Neural cell (in vitro differentiated cells): ENCODE measurements at regions not wholly inside any gene's neighbourhood (a gene's known extent, or its start where the extent isn't known, plus 50 kb on each side); places are given as distances from the start of the nearest gene placed in this dataset.

Experiments
- H2AFZ ChIP-seq: fragments of 200-600, 300-800 bp; sonication (generic), shearing (Covaris generic); 2 replicates; pipeline ENCODE4 v1.6.0; 2014; ENCODE audit warnings: low read depth, mild to moderate bottlenecking, antibody characterized with exemption, low read length, moderate library complexity
- H3F3A ChIP-seq: fragments of 200-600 bp; shearing (Covaris generic); 2 replicates; pipeline ENCODE4 v1.6.1; 2016; ENCODE audit warnings: mild to moderate bottlenecking, moderate library complexity, mixed read lengths, antibody characterized with exemption, low read length; ENCODE audit not compliant: insufficient read depth, poor library complexity, severe bottlenecking
- H3K27ac ChIP-seq: fragments of 200-600, 300-800 bp; sonication (generic), shearing (Covaris generic); 2 replicates; pipeline ENCODE4 v1.5.1; 2014; ENCODE audit warnings: mild to moderate bottlenecking, low read length, moderate library complexity
- H3K27me3 ChIP-seq: fragments of 300-800, 200-600 bp; sonication (generic), shearing (Covaris generic); 2 replicates; pipeline ENCODE4 v1.6.0; 2014; ENCODE audit warnings: mild to moderate bottlenecking, low read depth, low read length, moderate library complexity; ENCODE audit not compliant: insufficient read depth
- H3K36me3 ChIP-seq: fragments of 300-800, 200-600 bp; sonication (generic), shearing (Covaris generic); 2 replicates; pipeline ENCODE4 v1.5.1; 2014; ENCODE audit warnings: mild to moderate bottlenecking, antibody characterized with exemption, low read length, moderate library complexity; ENCODE audit not compliant: insufficient read depth
- H3K4me2 ChIP-seq: fragments of 300-800, 200-600 bp; sonication (generic), shearing (Covaris generic); 2 replicates; pipeline ENCODE4 v1.6.0; 2014; ENCODE audit warnings: mild to moderate bottlenecking, low read length
- H3K4me3 ChIP-seq: fragments of 300-800, 200-600 bp; sonication (generic), shearing (Covaris generic); 2 replicates; pipeline ENCODE4 v1.5.1; 2014; ENCODE audit warnings: mild to moderate bottlenecking, low read length, moderate library complexity
- H3K79me2 ChIP-seq: fragments of 200-600 bp; shearing (Covaris generic); replicated peaks from 2 replicates; pipeline ENCODE4 v1.6.0; 2014; ENCODE audit warnings: mild to moderate bottlenecking, low read length, moderate library complexity; ENCODE audit not compliant: insufficient read depth
- H3K9ac ChIP-seq: fragments of 300-800, 200-600 bp; sonication (generic), shearing (Covaris generic); 2 replicates; pipeline ENCODE4 v1.6.1; 2016; ENCODE audit warnings: mild to moderate bottlenecking, low read length, mixed read lengths
- H3K9me2 ChIP-seq: fragments of 200-600 bp; shearing (Covaris generic); 2 replicates; pipeline ENCODE4 v1.6.1; 2016; ENCODE audit warnings: mild to moderate bottlenecking, low read length, mixed read lengths; ENCODE audit not compliant: insufficient read depth
- H3K9me3 ChIP-seq: fragments of 200-600, 300-800 bp; sonication (generic), shearing (Covaris generic); 2 replicates; pipeline ENCODE4 v1.6.1; 2016; ENCODE audit warnings: mild to moderate bottlenecking, mixed run types, low read length, moderate library complexity, mixed read lengths
- H4K20me1 ChIP-seq: fragments of 200-600 bp; shearing (Covaris generic); 2 replicates; pipeline ENCODE4 v1.6.1; 2016; ENCODE audit warnings: mild to moderate bottlenecking, mixed run types; ENCODE audit not compliant: insufficient read depth
- CTCF ChIP-seq: fragments of 450-650 bp; IDR thresholded peaks from 2 replicates; pipeline ENCODE4 v1.5.1; 2014; ENCODE audit warnings: antibody characterized with exemption, mild to moderate bottlenecking, moderate library complexity; ENCODE audit not compliant: poor library complexity, severe bottlenecking
- EP300 ChIP-seq: fragments of 450-650 bp; conservative IDR thresholded peaks from 2 replicates; pipeline ENCODE4 v1.6.1; 2014; ENCODE audit warnings: antibody characterized with exemption, mild to moderate bottlenecking, moderate library complexity; ENCODE audit not compliant: poor library complexity, severe bottlenecking
- EZH2 ChIP-seq: fragments of 200-600, 300-800 bp; shearing (Covaris generic), sonication (generic); IDR thresholded peaks from 2 replicates; pipeline ENCODE4 v1.6.1; 2014; ENCODE audit warnings: antibody characterized with exemption, low read length, borderline replicate concordance, mild to moderate bottlenecking; ENCODE audit not compliant: insufficient read depth, poor library complexity, severe bottlenecking
- MXI1 ChIP-seq: fragments of 450-650 bp; conservative IDR thresholded peaks from 2 replicates; pipeline ENCODE4 v1.6.1; 2014; ENCODE audit warnings: antibody characterized with exemption, mild to moderate bottlenecking; ENCODE audit not compliant: poor library complexity, severe bottlenecking
- POLR2AphosphoS5 ChIP-seq: IDR thresholded peaks from 2 replicates; pipeline ENCODE4 v1.6.1; 2012
- RAD21 ChIP-seq: fragments of 450-650 bp; conservative IDR thresholded peaks from 2 replicates; pipeline ENCODE4 v1.6.1; 2014; ENCODE audit warnings: antibody characterized with exemption, mild to moderate bottlenecking, moderate library complexity
- SMC3 ChIP-seq: fragments of 450-650 bp; conservative IDR thresholded peaks from 2 replicates; pipeline ENCODE4 v1.6.1; 2014; ENCODE audit warnings: antibody characterized with exemption, mild to moderate bottlenecking, moderate library complexity; ENCODE audit not compliant: poor library complexity
- TAF1 ChIP-seq: IDR thresholded peaks from 2 replicates; pipeline ENCODE4 v1.6.1; 2012; ENCODE audit warnings: low read depth
- TF ChIP-seq, protein P1 (sequence below): IDR thresholded peaks from 2 replicates; pipeline ENCODE4 v1.6.1; 2012; ENCODE audit warnings: borderline replicate concordance

GRCh38 chr5:18179579-18179978, 545.3 kb downstream of the TAF11L14 start:
- Histone ChIP-seq H3K9ac (no peak overlapping the region), H3K79me2 (no peaks in the 10 kb centered on the region), H3K27me3 (no peaks in the 10 kb centered on the region), H3K4me3 (peak overlapping the region; percentile 13), H3K9me3 (no peaks in the 10 kb centered on the region), H3K36me3 (no peaks in the 10 kb centered on the region), H3K9me2 (no peaks in the 10 kb centered on the region), H4K20me1 (no peaks in the 10 kb centered on the region), H3K4me2 (no peak overlapping the region), H2AFZ (no peak overlapping the region), H3F3A (no peaks in the 10 kb centered on the region), H3K27ac (peak overlapping the region; percentile 71)
- TF ChIP-seq POLR2AphosphoS5 (no peak), EZH2 (no peak), MXI1 (no peak), CTCF (no peak), RAD21 (no peak), EP300 (no peak), SMC3 (no peak), TAF1 (no peak)
- TF ChIP-seq, protein P1, sequence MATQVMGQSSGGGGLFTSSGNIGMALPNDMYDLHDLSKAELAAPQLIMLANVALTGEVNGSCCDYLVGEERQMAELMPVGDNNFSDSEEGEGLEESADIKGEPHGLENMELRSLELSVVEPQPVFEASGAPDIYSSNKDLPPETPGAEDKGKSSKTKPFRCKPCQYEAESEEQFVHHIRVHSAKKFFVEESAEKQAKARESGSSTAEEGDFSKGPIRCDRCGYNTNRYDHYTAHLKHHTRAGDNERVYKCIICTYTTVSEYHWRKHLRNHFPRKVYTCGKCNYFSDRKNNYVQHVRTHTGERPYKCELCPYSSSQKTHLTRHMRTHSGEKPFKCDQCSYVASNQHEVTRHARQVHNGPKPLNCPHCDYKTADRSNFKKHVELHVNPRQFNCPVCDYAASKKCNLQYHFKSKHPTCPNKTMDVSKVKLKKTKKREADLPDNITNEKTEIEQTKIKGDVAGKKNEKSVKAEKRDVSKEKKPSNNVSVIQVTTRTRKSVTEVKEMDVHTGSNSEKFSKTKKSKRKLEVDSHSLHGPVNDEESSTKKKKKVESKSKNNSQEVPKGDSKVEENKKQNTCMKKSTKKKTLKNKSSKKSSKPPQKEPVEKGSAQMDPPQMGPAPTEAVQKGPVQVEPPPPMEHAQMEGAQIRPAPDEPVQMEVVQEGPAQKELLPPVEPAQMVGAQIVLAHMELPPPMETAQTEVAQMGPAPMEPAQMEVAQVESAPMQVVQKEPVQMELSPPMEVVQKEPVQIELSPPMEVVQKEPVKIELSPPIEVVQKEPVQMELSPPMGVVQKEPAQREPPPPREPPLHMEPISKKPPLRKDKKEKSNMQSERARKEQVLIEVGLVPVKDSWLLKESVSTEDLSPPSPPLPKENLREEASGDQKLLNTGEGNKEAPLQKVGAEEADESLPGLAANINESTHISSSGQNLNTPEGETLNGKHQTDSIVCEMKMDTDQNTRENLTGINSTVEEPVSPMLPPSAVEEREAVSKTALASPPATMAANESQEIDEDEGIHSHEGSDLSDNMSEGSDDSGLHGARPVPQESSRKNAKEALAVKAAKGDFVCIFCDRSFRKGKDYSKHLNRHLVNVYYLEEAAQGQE: no peak

DNA sequence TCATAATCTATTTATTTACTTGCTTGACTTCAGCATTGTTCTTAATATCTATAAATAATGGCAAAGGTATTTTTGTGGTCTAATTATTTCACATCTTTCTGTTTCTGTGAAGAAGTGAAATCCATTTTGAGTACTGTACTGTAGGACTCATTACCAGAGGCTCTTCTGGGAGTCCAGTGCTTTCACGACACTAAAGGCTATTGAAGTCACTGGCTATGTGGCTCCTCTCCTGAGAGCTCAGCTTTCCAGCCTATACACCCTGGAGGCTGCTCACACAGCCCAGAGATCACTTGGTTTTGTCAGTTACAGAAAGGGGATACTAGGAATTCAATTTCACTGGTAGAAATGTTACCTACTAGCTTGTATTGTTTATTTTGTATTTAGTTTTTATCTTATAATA, 547.3 kb downstream of the TAF11L14 start:
- Histone ChIP-seq H3K9ac (no peak overlapping the region), H3K27me3 (no peaks in the 10 kb centered on the region), H3K27ac (peak overlapping the region; percentile 12), H3K4me3 (no peak overlapping the region), H2AFZ (no peak overlapping the region), H3K9me2 (no peaks in the 10 kb centered on the region), H4K20me1 (no peaks in the 10 kb centered on the region), H3K9me3 (no peaks in the 10 kb centered on the region), H3K4me2 (no peak overlapping the region), H3K79me2 (no peaks in the 10 kb centered on the region), H3F3A (no peaks in the 10 kb centered on the region), H3K36me3 (no peaks in the 10 kb centered on the region)
- TF ChIP-seq SMC3: no peak
- no peak for TF ChIP-seq CTCF
- no peak for TF ChIP-seq MXI1
- TF ChIP-seq EZH2: no peak
- TF ChIP-seq RAD21: no peak
- TF ChIP-seq EP300: no peak
- TF ChIP-seq, protein P1: no peak
- TF ChIP-seq TAF1: no peak
- TF ChIP-seq POLR2AphosphoS5: no peak
